Stimulated activated CD4-positive, alpha-beta T cell treated with anti-CD3 and anti-CD28 coated beads, Interleukin-4, amount 100 ng/mL, for 48 hours (primary cell): ENCODE measurements at regions not wholly inside any gene's neighbourhood (a gene's known extent, or its start where the extent isn't known, plus 50 kb on each side); places are given as distances from the start of the nearest gene placed in this dataset.
A peak's percentile ranks its signal among the peaks of the same experiment; 100 is the strongest.

Experiments used
- DNase-seq, 2 donors: peaks; one replicate each; pipeline ENCODE4 v3.0.0-alpha.2; 2020; ENCODE audit warnings: low read depth in 2 of 2

GRCh38 chr5:86879086-86879485, 261.3 kb downstream of the COX7C start:
- no peak for DNase-seq

GRCh38 chr5:86880344-86880743, 262.6 kb downstream of the COX7C start:
- DNase-seq = no peak

GRCh38 chr5:86880785-86881492, 263.2 kb downstream of the COX7C start:
- peak; percentile 1 to 17 for DNase-seq

DNA sequence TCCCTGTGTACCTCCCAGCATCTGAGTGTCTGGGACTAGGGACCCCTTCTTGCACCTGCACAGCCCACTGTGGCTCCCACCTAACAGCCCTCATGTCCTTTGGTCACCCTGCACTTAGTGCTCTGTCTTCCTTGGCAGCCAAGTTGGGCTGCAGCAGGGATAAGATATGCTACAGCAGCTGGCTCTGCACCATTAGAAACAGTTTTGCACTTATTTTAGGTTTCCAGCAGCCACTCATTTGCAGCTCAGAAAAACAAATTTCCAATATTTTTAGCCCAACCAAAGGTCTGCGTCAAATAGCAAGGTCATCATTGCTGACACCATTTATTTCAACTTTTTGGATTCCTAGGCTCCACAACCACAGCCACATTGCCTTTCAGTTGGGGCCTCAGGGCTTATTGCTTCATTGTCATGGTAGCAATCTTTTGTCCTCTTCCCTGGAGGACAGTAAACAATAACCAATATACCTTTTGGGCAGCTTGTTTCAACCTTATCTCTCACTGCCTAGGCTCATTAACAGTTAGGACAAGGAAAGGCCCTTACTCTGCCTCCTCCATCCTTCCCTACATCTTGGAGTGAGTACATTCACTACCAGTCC, 263.9 kb downstream of the COX7C start:
- DNase-seq = no peak

DNA sequence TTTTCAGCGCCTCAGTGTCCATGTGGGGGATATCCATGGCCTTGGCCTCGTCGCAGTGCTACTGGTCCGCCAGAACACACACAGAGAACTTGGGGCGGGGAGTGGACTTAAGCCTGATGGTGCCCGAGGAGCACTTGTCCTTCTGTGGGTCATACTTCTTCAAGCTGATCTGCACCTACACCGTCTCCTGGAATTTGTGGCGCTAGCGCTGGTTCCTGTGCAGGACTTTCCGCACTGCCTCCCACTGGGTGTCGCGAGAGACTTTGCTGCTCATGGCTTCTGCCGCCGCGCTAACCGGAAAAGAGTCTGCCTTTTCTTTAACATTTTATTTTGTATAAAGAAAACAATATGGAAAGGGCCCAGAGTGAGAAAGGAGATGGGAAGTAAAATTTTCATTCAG, 266.9 kb downstream of the COX7C start:
- DNase-seq = no peak

- no peak for DNase-seq
These were observed 267.3 kb downstream of the COX7C start for GRCh38 chr5:86885011-86885410.

DNA sequence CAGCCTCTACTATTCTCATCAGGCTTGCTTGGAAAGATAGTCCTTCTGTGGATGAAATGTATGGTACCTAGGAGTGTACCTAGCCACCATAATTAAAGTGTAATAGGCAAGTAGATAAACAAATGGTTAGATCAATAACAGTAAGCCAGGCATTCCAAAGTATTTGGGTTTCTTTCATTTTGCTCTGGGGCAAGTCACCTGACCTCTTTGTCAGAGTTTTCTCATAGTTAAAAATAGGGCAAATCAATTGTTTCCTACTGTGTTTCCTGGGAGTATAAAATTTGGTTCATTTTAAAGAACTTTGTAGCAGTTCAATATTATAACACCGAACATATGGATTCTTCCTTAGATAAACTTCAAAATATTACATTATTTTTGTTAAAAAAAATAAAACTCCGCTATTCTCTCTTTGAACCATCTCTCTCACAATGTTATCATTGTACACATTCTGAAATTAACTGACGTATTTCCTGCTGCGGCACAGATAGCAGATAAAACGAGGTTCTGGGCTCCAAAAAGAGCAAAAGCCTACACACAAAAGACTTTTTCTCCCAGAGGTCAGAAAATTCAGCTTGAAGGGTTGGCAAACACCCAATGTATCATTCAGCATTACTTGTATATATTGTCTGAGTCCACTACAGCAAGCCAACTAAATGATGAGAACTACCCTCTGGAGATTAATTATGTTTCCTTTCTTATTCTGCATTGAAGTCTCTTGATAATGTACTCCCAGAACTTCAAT, 267.9 kb downstream of the COX7C start:
- no peak for DNase-seq

GRCh38 chr5:86890375-86890774, 272.6 kb downstream of the COX7C start:
- no peak for DNase-seq

- DNase-seq = no peak
These were observed 276.3 kb downstream of the COX7C start for GRCh38 chr5:86894056-86894455.

DNA sequence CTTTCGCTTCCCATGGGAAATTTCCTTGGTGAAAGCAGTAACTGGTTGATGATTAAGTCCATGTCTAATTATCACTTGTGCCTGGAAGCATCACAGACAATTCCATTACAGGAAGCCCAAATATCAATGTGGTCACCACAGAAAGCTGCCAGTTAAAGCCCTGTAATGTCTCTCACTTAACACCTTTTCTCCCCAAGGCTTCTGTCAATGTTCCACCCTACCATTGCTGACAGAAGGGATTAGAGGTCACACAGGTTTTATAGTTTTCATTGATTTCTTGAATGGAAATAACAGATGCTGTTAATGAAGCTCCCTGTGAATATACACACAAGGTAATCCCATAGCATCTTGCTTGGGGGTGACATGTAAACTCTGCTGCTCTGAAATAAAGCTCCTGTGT, 279.2 kb downstream of the COX7C start:
- DNase-seq = no peak

- no peak for DNase-seq
These were observed 291.9 kb downstream of the COX7C start for GRCh38 chr5:86909418-86910295.

- DNase-seq = no peak
These were observed 299.4 kb downstream of the COX7C start for GRCh38 chr5:86917117-86917579.

GRCh38 chr5:86918246-86918645, 300.5 kb downstream of the COX7C start:
- DNase-seq = no peak

- DNase-seq = no peak
These were observed 308.3 kb downstream of the COX7C start for GRCh38 chr5:86926033-86926432.

DNA sequence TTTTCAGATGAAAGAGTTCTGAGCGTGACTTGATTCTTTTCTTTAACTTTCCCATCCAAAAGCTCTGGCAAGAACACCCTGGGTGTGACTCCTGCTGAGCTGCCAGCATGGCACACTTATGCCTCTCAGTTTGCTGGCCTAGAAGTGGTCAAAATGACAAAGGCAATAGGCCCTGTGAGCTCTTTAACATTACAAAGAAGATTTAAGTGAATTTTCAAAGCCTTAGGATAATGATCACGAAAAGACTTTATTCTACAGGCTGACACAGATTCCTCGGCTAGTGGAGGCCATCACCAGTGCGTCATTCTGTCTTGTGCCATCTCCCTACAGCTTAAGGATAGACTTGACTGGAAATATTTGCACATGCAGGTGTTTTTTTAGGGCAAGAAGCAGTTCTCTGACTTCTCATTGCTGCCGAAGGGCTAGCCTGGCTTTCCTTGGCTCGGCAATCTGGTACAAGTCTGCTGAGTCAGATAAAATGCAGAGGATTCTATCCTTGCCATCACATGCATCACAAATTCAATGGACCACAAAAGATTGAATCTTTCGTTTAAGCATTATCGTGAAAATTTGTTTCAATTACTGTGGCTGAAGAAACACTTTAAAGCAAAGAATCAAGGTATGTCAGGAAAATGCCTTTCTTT, 311.5 kb downstream of the COX7C start:
- no peak for DNase-seq

- no peak for DNase-seq
These were observed 315.9 kb upstream of the RASA1 start for GRCh38 chr5:86951761-86952160.

- DNase-seq = no peak
These were observed 302.8 kb upstream of the RASA1 start for GRCh38 chr5:86964889-86965288.

- no peak for DNase-seq
These were observed 299.4 kb upstream of the RASA1 start for GRCh38 chr5:86968301-86968753.

DNA sequence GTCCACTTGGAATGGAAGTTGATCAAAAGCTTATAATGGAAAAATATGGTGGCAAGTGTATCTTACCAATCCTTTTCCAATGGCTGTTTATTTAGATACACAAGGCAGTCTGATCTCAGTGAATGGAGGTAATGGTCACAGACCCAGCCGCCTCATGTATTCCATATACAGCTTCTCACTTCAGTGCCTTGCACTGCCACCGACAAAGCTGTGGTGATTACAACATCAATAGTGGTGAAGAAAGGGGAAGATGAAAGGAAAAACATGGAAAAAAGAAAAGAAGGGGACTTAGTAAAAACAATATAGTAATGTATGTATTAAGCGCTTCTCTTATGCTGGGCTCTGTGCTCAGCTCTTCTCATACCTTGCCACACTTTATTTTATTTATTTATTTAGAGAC, 297.3 kb upstream of the RASA1 start:
- no peak for DNase-seq

DNA sequence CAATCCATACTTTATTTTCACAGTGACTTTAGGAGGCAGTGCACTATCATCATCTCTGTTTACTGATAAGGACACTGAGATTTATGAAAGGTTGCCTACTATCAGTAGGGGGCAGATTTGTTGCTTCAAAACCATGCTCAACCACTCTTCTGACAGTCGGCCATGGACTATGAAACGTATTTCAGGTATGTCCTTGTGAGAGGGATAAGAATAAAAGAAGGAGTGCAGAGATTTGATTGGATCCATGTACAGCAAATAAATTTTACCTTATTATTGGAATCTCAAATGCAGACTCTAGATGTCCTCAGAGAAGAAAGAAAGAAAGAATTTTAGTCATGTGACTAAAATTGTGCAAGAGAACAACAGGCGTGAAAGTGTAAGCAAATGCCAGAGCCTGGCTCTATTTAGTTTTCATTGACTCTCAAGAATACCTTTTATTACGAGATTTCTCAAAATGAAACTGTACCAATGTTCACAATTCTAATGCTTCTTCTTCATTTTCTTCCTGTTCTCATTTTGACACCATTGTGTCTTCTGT, 296.6 kb upstream of the RASA1 start:
- DNase-seq = no peak

DNA sequence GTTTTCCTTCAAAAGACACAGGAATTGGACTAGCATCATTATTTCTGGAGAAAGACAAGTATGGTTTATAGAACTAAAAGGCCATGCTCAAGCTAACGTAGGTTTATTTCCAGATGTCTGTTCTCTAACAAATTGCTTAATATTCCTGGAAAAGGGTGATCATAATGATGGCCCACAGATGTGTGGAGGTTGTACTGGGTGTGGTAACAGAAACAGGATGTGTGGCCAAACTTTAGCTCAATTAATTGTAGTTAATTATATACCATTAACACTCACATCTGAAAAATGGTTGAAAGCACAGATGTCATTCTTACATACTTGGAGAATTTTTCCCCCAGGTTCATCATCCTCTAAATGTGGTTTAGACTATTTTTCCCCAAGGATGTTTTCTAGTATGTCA, 292.7 kb upstream of the RASA1 start:
- DNase-seq = no peak
